ENCODE measurements at regions not wholly inside any gene's neighbourhood (a gene's known extent, or its start where the extent isn't known, plus 50 kb on each side); places are given as distances from the start of the nearest gene placed in this dataset.
A peak's percentile ranks its signal among the peaks of the same experiment; 100 is the strongest.

DNA sequence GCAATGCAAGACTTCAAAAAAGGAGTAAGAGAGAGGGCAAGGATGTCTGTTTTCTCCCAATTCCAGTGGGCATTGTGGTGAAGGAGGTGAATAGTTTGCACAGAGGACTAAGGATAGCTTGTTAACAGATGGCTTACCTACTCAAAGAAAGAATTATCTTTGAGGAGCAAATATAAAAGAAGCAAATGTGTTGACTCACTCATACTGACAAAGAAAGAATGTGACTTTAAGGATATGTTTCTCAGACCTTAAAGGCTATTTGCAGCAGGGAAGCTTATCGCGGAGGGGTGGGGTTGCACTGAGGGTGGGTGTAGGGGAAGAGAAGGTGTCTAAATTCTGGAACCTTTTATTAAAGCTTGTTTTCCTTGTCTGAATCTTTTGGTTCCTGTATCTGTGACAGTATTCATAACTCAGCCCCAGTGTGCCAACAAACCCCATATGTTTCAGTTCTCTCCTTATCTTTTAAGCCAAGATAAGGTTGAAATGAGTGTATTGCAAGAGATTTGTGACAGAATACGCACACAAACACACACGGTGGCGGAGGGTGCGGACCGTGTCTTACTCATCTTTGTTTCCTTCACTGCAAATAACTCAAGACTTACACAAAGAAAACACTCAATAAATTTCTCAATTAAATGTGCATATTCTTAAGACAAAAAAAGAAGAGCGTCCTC, 146.4 kb upstream of the ARID2 start:
- intact Hi-C loops (cut with DNase I), result no loop called here
- no peak for DNase-seq

DNA sequence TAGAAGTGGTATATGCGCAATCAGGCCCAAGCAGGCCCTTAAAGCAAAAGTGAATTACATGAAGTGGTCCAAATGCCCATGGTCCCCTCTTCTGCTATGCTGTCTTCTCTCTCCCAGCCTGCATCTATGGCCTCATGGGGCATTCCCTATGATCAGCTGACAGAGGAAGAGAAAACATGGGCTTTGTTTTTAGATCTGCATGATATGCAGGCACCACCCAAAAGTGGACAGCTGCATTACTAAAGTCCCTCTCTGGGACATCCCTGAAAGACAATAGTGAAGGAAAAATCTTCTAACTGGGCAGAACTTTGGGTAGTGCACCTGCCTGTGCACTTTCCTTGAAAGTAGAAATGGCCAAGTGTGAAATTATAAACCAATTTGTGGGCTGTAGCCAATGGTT, 145.2 kb upstream of the ARID2 start:
- no peak for DNase-seq
- intact Hi-C loops (cut with DNase I), result no loop called here

DNA sequence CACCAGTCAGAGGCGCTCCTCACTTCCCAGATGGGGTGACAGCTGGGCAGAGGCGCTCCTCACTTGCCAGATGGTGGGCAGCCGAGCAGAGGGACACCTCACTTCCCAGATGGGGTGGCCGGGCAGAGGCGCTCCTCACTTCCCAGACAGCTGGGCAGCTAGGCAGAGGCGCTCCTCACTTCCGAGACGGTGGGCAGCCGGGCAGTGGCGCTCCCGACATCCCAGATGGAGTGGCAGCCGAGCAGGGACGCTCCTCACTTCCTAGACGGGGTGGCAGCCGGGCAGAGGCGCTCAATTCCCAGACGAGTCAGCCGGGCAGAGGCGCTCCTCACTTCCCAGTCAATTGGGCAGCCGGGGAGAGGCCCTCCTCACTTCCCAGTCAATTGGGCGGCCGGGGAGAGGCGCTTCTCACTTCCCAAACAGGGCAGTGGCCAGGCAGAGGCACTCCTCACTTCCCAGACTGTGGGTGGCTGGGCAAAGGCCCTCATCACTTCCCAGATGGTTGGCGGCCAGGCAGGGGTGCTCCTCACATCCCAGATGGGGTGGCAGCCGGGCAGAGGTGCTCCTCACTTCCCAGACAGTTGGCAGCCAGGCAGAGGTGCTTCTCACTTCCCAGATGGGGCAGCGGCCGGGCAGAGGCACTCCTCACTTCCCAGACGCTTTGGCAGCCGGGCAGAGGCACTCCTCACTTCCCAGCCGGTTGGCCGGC, 143.8 kb upstream of the ARID2 start:
- intact Hi-C loops (cut with DNase I), result no loop called here
- DNase-seq, result no peak

DNA sequence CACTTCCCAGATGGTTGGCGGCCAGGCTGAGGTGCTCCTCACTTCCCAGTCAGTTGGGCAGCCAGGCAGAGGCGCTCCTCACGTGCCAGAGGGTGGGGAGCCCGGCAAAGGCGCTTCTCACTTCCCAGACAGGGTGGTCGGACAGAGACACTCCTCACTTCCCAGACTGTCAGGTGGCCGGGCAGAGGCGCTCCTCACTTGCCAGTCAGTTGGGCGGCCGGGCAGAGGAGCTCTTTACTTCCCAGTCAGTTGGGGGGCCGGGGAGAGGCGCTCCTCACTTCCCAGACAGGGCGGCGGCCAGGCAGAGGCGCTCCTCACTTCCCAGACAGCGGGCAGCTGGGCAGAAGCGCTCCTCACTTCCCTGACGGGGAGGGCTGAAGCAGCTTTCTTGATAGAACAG, 143.0 kb upstream of the ARID2 start:
- intact Hi-C loops (cut with DNase I), result no loop called here
- no peak for DNase-seq

- DNase-seq, result no peak
- intact Hi-C loops (cut with DNase I), result no loop called here
Measured at GRCh38 chr12:45587012-45587411, 142.5 kb upstream of the ARID2 start.

DNA sequence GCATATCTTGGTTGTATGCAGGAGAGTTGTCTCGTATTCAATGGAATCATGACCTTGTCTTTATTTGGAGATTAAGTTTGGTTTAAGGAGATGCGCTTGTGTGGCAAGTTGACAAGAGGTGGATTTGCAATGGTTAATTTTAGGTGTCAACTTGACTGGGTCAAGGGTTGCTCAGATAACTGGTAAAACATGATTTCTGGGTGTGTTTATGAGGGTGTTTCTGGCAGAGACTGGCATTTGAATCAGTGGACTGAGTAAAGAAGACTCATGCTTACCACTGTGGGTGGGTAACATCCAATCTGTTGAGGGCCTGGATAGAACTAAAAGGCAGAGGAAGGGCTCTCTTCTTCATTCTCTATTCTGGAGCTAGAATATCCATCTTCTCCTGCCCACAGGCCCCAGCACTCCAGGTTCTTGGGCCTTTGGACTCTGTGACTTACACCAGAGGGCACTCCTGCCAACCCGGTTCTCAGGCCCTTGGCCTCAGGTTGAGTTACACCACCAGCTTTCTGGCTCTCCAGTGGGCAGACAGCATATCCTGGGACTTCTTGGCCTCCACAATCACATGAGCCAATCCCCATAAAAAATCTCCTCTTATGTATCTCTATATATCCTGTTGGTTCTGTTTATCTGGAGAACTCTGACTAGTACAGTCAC, 141.5 kb upstream of the ARID2 start:
- intact Hi-C loops (cut with DNase I), result no loop called here
- peak in 26 of 42 donors; percentile 5 to 70 (median 32) for DNase-seq

DNA sequence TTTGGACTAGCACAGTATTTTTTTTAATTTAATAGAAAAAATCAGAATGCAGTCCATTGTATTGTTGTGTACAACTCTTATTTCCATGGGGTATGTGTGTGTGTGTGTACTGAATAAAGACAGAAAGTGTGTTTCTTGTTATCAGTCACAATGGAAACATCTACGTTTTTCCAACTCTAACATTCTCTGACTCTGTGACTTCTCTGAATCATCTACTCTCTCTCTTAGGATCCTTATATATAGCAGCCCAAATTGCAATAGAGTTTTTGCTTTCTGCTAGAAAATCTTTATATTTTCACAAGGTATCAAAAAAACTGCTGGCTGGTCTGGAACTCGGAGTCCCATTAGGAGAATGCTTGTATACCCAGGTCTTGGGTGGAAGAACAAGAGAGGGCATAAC, 138.9 kb upstream of the ARID2 start:
- intact Hi-C loops (cut with DNase I), result no loop called here
- no peak for DNase-seq

DNA sequence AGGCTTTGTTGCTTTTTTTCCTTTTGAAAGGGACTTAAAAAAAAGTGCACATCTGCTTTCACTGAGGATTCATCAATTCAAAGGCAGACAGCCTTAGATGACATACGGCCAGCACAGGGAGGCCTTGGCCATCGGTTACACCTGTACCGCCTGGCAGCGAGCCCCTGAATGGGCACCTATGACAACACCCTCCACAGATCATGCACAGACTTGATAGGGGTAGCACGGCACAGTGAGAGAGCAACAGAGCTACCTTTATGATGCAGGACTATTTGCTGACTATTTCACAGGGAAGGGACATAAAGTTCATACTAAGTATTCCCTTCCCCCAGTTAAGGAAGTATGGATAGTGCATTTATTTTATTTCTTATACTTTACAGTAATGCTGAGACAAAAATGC, 137.9 kb upstream of the ARID2 start:
- intact Hi-C loops (cut with DNase I), result no loop called here
- DNase-seq, result no peak

DNA sequence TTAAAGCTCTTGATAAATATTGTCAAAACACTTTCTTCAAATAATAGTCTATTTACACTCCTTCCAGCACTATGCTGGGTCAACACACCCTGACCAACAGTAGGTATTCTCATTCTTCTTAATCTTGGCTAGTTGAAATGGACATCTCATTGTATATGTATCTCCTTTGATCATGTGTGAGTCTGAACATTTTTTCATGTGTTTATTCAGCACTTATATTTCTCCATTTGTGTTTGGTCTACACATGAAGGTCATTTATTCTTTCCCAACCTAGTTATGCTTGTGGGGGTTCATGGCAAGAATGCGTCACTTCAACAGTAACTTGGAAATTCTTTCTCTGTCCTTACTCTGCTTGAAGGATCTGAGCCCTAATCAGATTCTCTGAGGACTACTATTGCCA, 133.1 kb upstream of the ARID2 start:
- no peak for DNase-seq
- intact Hi-C loops (cut with DNase I), result no loop called here

GRCh38 chr12:45598336-45598735, 131.2 kb upstream of the ARID2 start:
- DNase-seq, result no peak
- intact Hi-C loops (cut with DNase I), result no loop called here

DNA sequence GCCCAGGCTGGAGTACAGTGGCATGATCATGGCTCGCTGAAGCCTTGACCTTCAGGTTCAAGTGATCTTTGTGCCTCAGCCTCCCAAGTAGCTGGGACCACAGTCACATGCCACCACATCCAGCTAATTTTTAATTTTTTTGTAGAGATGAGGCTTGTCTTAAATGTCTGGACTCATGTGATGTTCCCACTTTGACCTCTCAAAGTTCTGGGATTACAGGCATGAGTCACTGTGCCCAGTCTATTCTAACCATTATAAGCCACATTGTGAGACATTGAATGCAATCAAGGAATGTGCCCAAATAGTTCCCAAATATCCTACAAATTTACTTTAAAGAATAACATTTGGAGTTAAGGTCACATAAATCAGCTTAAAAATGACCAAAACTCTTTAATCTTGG, 130.7 kb upstream of the ARID2 start:
- intact Hi-C loops (cut with DNase I), result no loop called here

DNA sequence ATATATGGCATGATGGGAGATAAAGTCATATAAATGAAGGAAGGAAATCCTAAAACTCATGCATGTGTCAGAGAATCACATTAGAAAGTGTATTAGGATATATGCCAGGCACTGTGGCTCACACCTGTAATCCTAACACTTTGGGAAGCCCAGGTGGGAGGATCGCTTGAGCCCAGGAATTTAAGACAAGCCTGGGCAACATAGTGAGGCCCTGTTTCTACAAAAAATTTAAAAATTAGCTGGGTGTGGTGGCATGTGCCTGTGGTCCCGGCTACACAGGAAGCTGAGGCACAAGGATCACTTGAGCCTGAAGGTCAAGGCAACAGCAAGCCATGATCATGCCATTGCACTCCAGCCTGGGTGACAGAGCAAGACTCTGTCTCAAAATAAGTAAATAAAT, 130.3 kb upstream of the ARID2 start:
- DNase-seq, result no peak
- intact Hi-C loops (cut with DNase I), result no loop called here

More for the DNA sequence above, 130.7 kb upstream of the ARID2 start:
- no peak for DNase-seq

DNA sequence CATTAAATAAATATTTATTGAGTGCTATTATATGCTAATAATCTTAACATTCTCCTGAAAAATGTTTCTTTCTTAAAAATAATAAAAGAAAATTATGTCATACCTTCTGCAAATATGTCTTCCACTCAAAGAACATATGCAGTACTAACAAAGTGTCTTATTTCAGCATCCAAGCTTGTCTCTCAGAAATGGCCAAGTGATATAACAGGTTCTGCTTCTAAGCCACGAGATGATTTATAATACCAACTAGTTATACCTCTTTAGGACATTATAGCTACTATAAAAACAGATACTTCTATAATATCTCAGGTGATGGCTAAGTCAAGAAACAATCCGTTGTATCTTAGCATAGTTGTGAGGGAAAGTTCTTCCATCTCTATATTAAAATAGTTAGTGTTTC, 128.1 kb upstream of the ARID2 start:
- intact Hi-C loops (cut with DNase I), result no loop called here
- DNase-seq, result no peak

DNA sequence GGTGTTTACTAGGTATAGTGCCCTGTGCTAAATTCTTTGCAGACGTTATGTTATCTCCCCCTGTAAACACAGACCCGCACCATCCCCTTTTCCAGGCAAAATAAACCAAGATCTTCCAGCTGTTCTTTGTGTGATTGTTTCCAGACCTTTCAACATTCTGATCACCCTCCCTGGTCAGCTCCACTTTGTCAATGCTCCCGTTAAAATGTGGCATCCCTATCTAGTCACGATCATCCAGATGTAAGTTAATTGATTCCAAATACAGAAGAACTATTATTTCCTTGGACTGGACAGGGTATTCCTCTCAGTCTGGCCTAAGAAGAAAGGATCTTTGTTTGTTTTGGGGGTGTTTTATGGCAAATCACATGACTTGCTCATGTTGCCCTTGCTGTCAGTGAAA, 127.6 kb upstream of the ARID2 start:
- peak in 13 of 42 donors; percentile 6 to 67 (median 26) for DNase-seq
- intact Hi-C loops (cut with DNase I), result no loop called here

DNA sequence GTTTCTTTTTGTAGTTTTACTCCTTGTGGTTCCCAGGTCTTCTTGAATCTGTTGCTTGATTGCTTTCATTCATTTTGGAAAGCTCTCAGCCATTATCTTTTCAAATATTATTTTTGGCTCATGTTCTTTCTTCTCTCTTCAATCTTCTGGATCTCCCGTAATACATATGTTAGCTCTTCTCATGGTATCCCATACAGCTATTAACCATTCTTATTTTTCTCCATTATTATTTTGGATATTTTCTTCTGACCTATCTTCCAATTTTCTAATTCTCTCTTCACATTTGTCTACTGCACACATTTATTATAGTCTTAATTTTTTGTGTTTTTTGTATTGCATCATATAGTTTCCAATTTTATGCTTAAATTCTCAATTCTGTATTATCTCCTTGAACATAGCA, 123.9 kb upstream of the ARID2 start:
- no peak for DNase-seq
- intact Hi-C loops (cut with DNase I), result no loop called here

- peak in 41 of 42 donors; percentile 15 to 78 (median 52) for DNase-seq
- intact Hi-C loops (cut with DNase I), result loop anchor here (10.0 kb wide), 1 partner anchor 114 kb away; the partner anchor contains the start of gene ARID2
Measured at GRCh38 chr12:45611061-45611460, 118.4 kb upstream of the ARID2 start.

GRCh38 chr12:45611495-45611894, 118.0 kb upstream of the ARID2 start:
- peak in 1 of 42 donors; percentile 10 for DNase-seq
- intact Hi-C loops (cut with DNase I), result loop anchor here (10.0 kb wide), 1 partner anchor 113 kb away; the partner anchor contains the start of gene ARID2

DNA sequence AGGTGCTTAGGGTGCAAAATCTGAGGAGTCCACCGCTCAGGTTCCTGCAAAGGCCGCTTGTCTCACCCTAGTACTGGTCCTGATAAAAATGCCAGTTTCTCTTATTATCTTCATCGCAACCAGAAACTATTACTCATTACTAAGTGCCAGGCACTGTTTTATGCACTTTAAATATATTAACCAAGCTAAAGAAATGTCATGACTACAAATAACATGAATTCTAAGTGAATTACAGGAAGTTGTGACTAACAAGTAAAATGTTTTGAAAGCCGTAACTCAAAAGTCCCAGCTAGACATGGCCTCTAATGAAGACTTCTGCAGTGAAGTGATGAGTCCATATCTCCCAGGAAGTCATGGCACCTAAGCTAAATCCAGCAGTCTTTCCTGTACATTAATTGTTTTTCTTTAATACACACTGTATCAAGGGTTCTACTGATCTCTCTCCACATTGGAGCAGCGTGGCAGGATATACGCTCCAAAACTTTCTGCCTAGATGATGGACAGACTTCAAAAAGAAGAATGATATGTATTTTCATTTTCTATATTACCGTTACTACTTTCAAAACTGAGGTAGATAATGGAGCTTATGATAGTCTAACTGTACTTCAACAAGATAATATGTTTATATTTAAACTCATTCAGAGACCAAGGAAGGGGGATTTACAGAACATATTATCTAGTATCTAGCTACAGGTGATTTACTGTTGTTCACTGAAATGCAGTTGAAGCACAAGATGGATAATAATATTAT, 117.3 kb upstream of the ARID2 start:
- no peak for DNase-seq
- intact Hi-C loops (cut with DNase I), result loop anchor here (10.0 kb wide), 1 partner anchor 113 kb away; the partner anchor contains the start of gene ARID2

DNA sequence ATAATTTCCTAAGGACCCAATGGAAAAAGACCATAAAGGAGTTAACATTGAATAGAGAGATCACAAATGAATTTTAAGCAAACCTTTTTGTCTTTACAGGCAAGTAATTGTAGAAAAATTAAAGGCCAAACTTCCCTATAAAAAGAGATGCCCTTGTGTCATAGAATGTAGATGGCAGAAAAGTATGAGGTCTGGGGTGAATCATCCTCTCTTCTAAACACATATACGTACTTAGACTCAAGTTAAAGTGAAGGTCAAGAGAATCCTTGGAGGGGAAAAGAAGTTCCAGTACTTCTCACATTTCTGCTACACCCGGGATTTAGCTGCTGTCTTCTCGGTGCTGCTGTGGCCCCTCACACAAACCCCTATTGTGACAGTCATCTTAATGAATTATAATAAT, 116.2 kb upstream of the ARID2 start:
- intact Hi-C loops (cut with DNase I), result loop anchor here (10.0 kb wide), 1 partner anchor 112 kb away; the partner anchor contains the start of gene ARID2
- DNase-seq, result no peak

All from head of caudate nucleus (tissue), 42 donors.